ENCODE measurements at regions not wholly inside any gene's neighbourhood (a gene's known extent, or its start where the extent isn't known, plus 50 kb on each side); places are given as distances from the start of the nearest gene placed in this dataset.

DNA sequence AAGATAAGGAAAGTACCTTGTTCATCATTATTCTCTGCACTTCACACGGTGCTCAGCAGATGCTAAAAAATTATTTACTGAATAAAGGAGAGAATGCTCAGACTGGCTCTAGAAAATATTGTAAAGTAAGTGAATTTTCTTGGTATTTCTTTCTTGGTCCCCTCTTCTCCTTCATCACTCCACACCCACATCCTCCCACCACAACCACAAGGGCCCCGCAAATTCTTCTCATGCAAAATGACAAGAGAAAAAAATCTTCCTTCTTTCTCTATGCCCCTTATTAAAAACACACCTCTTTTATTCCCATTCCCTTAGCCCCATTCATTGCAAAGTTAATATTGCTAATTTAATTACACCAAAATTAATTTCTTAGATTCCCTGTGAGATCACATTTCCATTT lies 74.2 kb upstream of the NEDD4L start:
- no peak overlapping the region for H3K27ac ChIP-seq
- TF ChIP-seq CTCF (IDR thresholded peaks at IDR 0.05) (no peak), ZFX (IDR thresholded peaks at IDR 0.05; ENCODE audit: borderline replicate concordance) (no peak)

GRCh38 chr18:57965246-57965645 lies 78.8 kb upstream of the NEDD4L start:
- TF ChIP-seq ZFX (IDR thresholded peaks at IDR 0.05; ENCODE audit: borderline replicate concordance) (no peak), CTCF (IDR thresholded peaks at IDR 0.05) (no peak)
- no peak overlapping the region for H3K27ac ChIP-seq

- no peak for TF ChIP-seq CTCF (IDR thresholded peaks at IDR 0.05)
- no peak for TF ChIP-seq ZFX (IDR thresholded peaks at IDR 0.05; ENCODE audit: borderline replicate concordance)
- no peak overlapping the region for H3K27ac ChIP-seq
Observed at GRCh38 chr18:57961876-57962505, 82.0 kb upstream of the NEDD4L start.

DNA sequence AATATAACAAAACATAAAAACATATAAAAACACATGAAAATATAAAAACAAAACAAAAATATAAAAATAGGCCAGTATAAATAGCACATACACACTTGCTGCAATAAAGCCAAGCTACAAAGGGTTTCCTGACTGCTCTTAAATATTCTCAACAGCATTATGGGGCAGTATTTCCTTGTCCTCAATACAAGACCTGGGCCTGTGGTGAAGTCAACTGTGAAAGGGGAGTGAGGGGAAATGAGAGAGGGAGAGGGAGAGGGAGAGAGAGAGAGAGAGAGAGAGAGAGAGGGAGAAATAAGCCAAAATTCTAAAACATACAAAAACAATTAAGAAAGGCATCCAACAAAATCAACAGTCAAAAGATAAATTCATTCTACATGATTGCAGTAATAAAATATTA lies 82.6 kb upstream of the NEDD4L start:
- no peak for TF ChIP-seq ZFX (IDR thresholded peaks at IDR 0.05; ENCODE audit: borderline replicate concordance)
- TF ChIP-seq CTCF (IDR thresholded peaks at IDR 0.05), result no peak

DNA sequence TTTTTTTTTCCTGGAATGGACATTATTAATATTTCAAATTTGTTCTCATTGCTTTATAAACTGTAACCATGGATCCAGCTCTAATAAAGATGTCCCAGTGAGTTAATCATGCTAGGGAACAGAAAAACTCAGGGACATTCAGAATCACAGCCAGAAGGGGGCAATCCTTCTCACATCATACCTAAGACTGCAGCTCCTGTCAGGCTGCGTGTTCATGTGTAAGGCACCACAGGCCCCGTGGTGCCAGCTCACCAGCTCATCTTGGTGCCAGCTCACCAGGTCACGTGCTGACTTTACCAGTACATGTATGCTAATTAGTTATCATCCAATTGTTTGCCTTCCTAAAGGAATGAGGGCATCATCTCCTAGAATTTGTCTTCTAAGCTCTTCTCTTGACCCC lies 84.7 kb upstream of the NEDD4L start:
- no peak overlapping the region for H3K27ac ChIP-seq

More for the DNA sequence above, 82.6 kb upstream of the NEDD4L start:
- no peak overlapping the region for H3K27ac ChIP-seq

DNA sequence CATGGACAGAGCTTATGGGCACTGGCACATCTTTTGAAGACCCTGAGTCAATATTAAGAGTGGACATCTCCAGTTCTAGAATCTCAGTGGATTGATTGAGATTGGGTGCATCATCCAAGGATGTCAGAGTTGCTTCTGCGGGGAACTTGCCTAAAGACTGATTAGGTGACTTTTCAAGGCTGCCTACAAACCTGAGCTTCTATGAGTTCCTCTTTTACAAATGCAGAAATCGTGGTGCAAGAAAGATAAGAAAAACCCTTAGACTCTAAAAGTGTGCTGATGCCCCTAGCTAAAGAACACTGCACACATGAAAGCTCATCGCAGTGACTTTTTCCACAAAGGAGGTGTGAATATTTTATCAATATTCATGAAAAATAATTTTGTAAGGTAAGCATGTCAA lies 86.8 kb upstream of the NEDD4L start:
- no peak for TF ChIP-seq ZFX (IDR thresholded peaks at IDR 0.05; ENCODE audit: borderline replicate concordance)
- no peak for TF ChIP-seq CTCF (IDR thresholded peaks at IDR 0.05)
- H3K27ac ChIP-seq, result no peak overlapping the region

More for the DNA sequence above, 84.7 kb upstream of the NEDD4L start:
- TF ChIP-seq ZFX (IDR thresholded peaks at IDR 0.05; ENCODE audit: borderline replicate concordance) (no peak), CTCF (IDR thresholded peaks at IDR 0.05) (peak; percentile 59)

GRCh38 chr18:57956491-57956890 lies 87.5 kb upstream of the NEDD4L start:
- H3K27ac ChIP-seq, result no peak overlapping the region
- TF ChIP-seq ZFX (IDR thresholded peaks at IDR 0.05; ENCODE audit: borderline replicate concordance) (no peak), CTCF (IDR thresholded peaks at IDR 0.05) (no peak)

Measured in 22Rv1 (cell line).